ENCODE measurements at regions not wholly inside any gene's neighbourhood (a gene's known extent, or its start where the extent isn't known, plus 50 kb on each side); places are given as distances from the start of the nearest gene placed in this dataset.

DNA sequence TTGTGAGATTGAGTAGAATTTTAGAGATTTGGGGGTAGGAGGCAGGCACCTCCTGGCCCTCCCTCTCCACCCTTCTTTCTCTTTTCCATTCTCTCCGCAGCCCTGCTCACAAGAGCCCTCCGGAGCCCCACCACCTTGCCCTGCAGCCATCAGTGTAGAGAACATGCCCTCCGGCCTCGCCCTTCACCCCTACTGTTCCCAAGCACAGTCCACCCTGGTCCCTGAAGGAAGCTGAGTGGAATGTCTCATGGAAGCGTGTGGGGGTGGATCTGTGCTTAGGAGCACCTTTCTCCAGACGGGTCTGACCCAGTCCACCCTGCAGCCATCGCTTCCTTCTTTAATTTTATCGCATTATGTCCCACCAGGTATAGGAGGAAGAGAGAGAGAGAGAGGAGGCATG is 267.1 kb downstream of the NSG2 start:
- DNase-seq (ENCODE audit: low spot score), result no peak
- TF ChIP-seq, protein P1, sequence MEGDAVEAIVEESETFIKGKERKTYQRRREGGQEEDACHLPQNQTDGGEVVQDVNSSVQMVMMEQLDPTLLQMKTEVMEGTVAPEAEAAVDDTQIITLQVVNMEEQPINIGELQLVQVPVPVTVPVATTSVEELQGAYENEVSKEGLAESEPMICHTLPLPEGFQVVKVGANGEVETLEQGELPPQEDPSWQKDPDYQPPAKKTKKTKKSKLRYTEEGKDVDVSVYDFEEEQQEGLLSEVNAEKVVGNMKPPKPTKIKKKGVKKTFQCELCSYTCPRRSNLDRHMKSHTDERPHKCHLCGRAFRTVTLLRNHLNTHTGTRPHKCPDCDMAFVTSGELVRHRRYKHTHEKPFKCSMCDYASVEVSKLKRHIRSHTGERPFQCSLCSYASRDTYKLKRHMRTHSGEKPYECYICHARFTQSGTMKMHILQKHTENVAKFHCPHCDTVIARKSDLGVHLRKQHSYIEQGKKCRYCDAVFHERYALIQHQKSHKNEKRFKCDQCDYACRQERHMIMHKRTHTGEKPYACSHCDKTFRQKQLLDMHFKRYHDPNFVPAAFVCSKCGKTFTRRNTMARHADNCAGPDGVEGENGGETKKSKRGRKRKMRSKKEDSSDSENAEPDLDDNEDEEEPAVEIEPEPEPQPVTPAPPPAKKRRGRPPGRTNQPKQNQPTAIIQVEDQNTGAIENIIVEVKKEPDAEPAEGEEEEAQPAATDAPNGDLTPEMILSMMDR (IDR thresholded peaks at IDR 0.05; ENCODE audit: extremely low read depth, insufficient read depth, missing control alignments), result no peak
- in situ Hi-C loops (cut with MboI; ENCODE audit: low pct_unique_long_range_greater_than_20kb, low sequenced_read_pairs, unreplicated experiment), result loop anchor here (25.0 kb wide), 2 partner anchors 250 to 700 kb away; partner anchors contain the start of gene BOD1

DNA sequence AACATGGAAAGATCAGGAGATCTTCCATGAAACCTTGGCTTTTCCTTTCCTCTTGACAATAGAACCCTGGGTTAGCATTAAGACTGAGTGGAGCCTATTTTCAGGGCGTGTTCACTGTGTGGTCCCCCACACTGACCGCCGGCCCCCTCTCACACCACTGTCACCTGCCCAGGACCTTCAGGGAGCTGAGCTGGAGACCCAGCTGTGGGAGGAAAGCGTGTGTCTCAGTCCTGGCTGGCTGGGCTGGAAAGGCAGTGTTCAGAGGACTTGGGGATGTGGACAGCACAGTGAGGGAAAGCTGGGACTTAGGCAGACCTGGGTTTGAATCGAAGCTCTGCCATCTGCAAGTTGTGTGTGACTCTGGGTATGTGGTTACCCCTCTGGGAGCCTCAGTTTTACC is 268.1 kb downstream of the NSG2 start:
- no peak for DNase-seq (ENCODE audit: low spot score)
- in situ Hi-C loops (cut with MboI; ENCODE audit: low pct_unique_long_range_greater_than_20kb, low sequenced_read_pairs, unreplicated experiment), result loop anchor here (25.0 kb wide), 2 partner anchors 251 to 701 kb away; partner anchors contain the start of gene BOD1
- TF ChIP-seq, protein P1 (IDR thresholded peaks at IDR 0.05; ENCODE audit: extremely low read depth, insufficient read depth, missing control alignments), result no peak

DNA sequence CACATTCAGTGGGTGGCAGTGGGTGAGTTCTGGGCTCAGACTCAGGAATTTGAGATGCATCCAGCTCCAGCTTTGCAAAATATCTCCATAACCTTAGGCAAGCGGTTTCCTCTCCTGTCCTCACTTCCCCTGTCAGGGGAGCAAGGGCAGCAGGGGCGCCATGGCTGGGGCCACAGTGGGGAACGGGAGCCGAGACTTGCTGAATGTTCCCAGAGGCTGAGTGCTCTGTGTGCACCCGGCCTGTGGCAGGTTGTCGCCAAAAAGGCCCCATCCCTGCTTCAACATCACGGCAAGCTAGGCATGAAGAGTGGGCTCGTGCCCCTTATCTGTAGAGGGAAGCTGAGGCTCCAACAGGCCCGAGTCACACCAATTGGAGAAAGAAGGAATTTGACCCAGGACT is 268.8 kb downstream of the NSG2 start:
- in situ Hi-C loops (cut with MboI; ENCODE audit: low pct_unique_long_range_greater_than_20kb, low sequenced_read_pairs, unreplicated experiment), result loop anchor here (25.0 kb wide), 2 partner anchors 252 to 702 kb away; partner anchors contain the start of gene BOD1
- TF ChIP-seq, protein P1 (IDR thresholded peaks at IDR 0.05; ENCODE audit: extremely low read depth, insufficient read depth, missing control alignments), result no peak
- no peak for DNase-seq (ENCODE audit: low spot score)

DNA sequence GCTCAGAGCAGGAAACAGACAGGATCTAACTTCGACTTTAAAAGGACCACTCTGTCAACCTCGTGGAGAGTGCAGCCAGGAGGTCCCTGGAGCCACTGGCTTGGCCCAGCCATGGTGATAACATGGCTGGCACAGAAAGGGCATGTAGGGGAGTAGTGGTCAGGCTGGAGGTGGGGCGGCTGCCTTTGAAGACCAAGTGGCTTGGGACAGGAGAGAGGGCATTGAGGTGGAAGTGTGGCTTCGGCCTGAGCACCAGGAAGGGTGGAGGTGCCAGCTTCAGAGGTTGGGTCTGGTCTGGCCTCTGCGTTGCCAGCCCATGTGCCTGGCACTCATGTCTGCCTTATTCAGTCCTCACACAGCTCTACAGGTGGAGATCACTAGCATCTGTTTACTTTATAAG is 270.0 kb downstream of the NSG2 start:
- in situ Hi-C loops (cut with MboI; ENCODE audit: low pct_unique_long_range_greater_than_20kb, low sequenced_read_pairs, unreplicated experiment), result loop anchor here (25.0 kb wide), 2 partner anchors 253 to 703 kb away; partner anchors contain the start of gene BOD1
- DNase-seq (ENCODE audit: low spot score), result no peak
- TF ChIP-seq, protein P1 (IDR thresholded peaks at IDR 0.05; ENCODE audit: extremely low read depth, insufficient read depth, missing control alignments), result no peak

DNA sequence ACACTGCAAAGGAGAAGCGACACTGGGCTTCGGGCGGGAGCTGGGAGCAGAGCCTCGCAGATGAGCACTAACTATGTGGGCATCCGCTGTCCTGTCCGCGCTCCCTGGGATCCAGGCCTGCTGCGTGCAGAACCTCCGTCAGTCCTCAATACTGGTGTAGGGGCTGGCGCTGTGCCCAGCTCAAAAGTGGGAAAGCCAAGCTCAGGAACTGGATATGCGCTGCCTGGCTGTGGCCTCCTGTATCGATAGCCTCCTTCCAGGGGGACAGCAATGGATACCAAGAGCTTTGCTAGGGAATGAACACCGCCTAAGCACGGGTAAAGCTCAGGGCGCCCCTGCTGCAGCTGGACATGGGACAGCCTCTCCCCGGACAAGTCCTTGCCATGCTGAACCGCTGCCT is 270.4 kb downstream of the NSG2 start:
- DNase-seq (ENCODE audit: low spot score), result no peak
- TF ChIP-seq, protein P1 (IDR thresholded peaks at IDR 0.05; ENCODE audit: extremely low read depth, insufficient read depth, missing control alignments), result no peak
- in situ Hi-C loops (cut with MboI; ENCODE audit: low pct_unique_long_range_greater_than_20kb, low sequenced_read_pairs, unreplicated experiment), result loop anchor here (25.0 kb wide), 2 partner anchors 254 to 704 kb away; partner anchors contain the start of gene BOD1

DNA sequence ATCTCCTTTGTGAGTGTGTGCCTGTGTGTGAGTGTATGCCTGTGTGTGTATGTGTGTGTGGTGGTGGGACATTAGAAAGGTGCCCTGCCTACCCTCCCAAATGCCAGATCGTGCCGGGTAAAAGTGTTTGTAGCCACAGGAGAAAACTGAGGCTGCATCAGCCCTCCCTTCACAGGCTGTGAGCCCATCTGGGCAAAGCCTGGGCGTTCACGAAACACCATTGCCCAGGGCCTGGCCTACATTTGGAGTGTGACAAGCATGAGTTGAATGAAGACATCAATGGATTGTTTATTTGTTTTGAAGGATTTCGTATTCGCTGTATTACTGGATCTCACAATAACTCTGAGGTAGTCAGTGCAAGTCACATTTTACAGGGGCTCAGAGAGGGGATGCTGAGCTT is 270.8 kb downstream of the NSG2 start:
- in situ Hi-C loops (cut with MboI; ENCODE audit: low pct_unique_long_range_greater_than_20kb, low sequenced_read_pairs, unreplicated experiment), result loop anchor here (25.0 kb wide), 2 partner anchors 254 to 704 kb away; partner anchors contain the start of gene BOD1
- TF ChIP-seq, protein P1 (IDR thresholded peaks at IDR 0.05; ENCODE audit: extremely low read depth, insufficient read depth, missing control alignments), result no peak
- no peak for DNase-seq (ENCODE audit: low spot score)
